HG03066 (cell line): ENCODE measurements at regions not wholly inside any gene's neighbourhood (a gene's known extent, or its start where the extent isn't known, plus 50 kb on each side); places are given as distances from the start of the nearest gene placed in this dataset.
"Not testable (repeated sequence)": the region's sequence is repeated elsewhere in the genome, so short reads cannot be mapped to it uniquely, and the experiment has no call there.

Experiments
- ATAC-seq: cut with Tn5 transposase; IDR thresholded peaks from one replicate; pipeline ENCODE4 v1.9.1; 2021; ENCODE audit warnings: low read depth; ENCODE audit not compliant: unreplicated experiment

DNA sequence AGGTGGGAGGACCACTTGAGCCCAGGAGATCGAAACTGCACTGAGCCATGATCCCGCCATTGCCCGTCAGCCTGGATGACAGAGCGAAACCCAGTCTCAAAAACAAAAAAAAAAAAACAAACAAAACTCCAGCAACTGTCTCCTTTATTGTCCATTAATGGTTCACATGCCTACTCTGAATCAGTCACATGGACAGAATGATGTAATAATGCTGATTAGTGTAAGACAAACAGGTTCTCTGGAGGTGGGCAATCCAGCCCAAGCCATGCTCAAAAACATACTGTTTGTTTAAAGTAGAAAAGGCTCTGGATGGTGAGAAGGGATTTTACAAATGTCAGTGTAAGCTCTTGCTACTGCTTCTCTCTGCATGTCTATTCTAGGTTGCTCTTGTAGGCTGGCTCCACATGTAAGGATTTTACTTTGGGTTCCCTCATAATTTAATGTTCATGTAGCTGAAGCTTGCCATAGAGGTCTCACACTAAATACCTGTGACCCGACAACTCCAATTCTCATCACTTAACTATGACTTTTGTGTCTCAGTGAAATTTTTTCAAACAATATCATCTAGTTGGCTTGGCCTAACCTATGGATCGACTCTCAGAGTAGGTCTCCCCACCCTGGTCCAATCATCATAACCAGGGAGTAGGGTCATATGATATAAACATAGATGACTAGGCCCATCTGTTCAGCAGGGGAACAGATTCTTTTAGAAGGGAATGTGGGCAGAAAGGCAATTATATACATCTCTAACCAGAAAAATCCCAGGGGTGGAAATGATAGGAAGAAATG is 83.9 kb upstream of the SLC39A10 start:
- no peak for ATAC-seq

DNA sequence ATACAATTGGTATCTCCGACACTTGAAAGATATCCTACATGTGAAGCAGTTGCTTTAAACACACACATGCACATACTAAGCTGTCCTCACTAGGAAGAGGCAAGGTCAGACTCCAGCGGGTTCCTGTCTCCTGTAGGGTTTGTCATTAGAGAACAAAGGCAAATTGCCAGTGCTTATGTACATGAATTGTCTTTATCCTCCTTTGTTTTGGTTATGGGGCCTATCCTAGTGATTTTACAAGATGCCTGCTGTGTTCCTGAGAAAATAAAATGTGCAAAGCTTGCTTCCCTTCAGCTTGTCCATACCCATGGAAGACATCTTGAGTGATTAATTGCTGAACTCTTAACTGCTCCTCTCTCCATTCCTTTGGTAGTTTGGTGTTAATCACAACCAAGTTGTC is 86.7 kb upstream of the SLC39A10 start:
- ATAC-seq = no peak

DNA sequence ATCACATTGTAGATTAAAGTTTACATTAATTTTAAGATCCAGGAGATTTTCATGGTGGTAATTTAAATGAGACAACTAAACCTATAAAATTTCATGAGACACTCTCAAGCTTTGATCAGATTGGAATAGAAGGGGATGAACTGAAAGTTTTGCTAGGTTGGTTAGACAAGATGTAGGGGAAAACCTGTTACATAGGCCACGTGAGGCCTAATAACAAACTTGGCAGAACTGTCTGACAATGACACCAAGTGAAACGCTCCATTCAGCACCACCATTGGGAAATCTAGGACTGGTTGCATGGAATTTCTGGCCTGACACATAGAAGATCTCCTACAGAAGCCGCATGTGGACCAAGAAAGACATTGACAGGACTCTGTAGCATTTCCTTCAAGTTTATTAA is 87.8 kb upstream of the SLC39A10 start:
- no peak for ATAC-seq

DNA sequence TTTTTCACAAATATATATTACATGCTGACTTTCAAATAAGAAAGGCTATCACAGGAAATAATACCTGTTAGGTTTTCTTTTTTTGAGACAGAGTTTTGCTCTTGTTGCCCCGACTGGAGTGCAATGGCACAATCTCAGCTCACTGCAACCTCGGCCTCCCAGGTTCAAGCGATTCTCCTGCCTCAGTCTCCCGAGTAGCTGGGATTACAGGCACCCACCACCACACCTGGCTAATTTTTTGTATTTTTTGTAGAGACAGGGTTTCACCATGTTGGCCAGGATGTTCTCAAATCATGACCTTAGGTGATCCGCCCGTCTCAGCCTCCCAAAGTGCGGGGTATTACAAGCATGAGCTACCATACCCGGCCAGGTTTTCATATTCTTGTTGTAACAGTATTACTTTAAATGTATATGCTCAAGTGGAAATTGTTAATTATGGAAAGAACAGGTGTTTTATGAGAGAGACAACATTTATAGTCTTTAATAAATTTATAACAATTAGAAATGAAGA is 92.3 kb upstream of the SLC39A10 start:
- not testable (repeated sequence) for ATAC-seq

DNA sequence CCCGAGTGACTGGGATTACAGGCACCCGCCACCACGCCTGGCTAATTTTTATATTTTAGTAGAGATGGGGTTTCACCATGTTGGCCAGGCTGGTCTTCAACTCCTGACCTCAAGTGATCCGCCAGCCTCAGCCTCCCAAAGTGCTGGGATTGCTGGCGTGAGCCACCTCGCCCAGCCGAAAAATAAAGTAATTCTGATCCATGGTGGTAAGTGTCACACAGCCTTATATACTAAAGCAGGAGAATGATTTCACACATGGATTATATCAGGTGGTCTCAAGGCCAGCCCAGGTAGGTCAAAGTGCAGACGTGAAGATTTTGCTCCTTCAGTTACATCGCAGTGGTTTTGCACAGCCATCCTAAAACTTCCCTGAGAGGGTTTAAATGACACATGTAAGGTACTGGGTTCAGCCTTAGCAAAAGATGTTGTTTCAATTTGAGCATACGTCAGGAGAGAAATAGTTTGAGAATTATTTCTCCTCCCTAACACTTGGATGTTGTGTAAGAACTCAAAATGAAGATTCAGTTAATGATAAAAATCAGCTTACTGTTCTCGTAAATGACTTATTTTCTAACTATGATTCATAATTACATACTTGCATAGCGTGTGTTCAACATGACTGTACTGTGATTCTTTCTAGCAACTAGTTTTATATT is 93.0 kb upstream of the SLC39A10 start:
- no peak for ATAC-seq

DNA sequence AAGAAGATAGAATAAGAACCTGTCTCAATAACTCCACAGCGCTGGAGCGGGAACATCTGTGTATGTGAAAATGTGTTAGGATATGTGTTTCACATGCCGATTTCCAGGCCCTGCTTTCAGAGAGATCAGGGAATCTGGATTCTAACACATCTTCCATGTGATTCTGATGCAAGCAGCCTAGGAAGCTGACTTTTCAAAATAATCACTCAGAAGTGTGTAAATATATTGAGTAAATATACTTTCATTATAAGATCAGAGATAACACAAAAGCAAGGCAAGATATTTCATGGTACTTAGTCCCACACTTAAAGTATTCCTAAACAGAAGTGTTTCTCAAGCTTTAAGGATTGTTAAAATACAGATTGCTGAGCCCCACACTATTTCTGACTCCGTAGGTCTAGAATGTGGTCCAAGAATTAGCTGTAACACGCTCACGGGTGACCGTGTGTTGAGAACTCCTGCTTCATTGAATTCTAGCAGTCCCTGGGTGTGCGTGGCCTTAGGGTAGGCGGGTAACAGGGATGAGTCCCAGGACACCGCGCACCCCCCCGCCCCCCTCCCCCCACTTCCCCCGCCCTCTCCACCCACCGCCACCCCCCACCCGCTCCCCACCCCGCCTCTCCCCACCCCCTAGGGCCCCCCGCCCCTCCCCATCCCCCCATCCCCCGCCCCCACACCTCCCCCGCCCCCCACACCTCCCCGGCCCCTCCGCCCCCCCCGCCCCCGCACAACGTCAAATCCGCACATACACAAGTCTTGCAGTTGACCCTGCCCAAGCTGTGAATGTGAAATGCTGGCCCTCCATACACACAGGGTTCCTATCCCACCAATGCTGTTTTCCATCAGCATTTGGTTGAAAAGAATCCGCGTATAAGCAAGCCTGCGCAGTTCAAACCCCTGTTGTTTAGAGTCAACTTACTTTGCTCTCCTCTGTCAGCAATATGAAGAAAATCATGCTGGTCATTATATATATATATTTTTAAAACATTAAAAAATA is 94.2 kb upstream of the SLC39A10 start:
- ATAC-seq = peak; percentile 5

DNA sequence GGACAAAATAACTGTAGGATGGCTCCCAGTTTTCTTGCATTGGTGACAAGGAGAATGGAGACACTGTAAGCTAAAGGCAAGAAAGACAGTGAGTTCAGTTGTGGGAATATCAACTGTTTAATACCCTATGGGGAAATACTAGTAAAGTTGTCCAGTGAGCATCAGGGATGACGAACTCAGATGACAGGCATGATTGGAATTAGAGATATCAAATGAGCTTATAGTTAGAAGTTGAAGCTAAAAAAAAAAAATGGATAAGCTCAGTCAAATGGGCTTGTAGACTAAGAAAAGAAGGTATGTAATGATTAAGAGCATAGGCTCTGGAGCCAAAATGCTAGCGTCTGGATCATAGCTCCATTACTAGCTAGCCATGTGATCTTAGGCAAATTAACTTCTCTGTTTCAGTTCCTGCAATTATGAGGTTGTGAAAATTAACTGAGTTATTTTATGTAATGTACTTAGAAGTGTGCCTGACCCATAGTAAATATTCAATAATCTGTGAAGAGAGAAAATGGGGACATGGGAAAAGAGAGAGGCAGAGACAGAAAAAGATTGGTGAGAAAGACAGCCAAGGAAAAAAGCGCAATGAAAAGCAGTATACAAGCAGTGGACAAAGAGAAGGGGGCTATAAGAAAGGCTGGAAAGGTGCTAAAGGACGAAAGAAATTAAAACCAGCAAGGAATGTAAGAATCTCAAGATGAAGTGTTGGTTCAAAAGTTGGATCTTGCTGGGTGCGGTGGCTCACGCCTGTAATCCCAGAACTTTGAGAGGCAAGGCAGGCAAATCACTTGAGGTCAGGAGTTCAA is 95.7 kb upstream of the SLC39A10 start:
- peak; percentile 41 for ATAC-seq

DNA sequence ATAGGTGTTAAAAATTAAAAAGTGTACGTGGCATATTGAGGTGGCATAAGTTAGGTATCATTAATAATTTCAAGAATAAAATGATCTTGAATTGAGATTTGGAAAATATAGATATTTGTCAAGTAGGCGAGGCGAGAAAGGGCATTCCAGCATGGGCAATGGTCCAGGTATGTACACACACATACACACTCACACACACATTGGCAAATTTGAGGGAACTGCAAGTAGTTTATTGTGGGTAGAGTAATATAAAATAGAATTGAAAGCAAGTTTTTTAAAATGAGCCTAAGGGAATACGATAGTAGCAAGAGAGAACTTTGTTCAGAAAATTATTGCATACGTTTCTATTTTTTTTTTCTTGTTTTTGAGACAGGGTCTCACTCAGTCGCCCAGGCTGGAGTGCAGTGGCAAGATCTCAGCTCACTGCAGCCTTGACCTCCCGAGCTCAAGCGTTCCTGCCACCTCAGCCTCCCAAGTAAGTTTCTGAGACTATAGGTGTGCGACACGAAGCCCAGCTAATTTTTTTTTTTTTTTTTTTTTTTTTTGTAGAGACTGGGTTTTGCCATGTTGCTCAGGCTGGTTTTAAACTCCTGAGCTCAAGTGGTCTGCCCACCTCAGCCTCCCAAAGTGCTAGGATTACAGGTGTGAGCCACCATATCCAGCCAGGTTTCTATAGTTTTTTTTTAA is 96.7 kb upstream of the SLC39A10 start:
- no peak for ATAC-seq

DNA sequence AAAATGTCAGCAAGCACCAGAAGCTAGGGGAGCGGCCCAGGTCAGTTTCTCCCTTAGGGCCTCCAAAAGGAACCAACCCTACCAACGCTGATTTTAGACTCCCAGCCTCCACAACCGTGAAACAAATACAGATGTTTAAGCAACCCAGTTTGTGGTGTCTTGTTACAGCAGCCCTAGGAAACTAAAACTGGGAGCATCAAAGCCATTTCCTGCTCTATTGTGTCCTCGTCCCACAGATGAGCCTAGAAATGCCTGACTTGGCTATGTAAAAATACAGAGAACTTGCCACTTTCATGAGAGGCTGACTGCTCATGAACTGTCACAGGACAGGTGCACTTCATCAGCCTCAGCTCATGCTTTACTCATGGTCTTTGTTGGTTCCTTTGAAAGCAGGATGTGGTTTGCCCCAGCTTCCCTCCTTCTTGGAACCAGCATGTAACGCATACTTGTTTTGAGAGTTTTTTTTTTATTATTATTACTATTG is 97.6 kb upstream of the SLC39A10 start:
- ATAC-seq = peak; percentile 80

DNA sequence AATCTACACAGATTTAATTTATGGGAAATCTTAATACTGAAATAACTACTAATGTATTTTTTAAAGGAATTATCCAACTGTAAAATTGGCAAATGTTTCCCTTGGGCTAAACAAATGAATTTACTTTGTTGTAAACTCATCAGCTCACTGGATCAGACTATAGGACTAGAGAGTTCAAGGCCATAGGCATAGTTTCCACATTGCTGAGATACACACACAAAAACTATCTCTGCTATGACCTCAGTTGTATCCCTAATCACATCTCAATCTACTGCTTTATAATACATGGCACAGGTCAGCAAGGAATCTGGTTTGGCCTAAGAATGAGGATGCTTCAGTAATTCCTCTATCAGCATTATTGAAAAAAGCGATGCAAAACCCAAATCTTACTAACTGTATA is 101.1 kb upstream of the SLC39A10 start:
- no peak for ATAC-seq

DNA sequence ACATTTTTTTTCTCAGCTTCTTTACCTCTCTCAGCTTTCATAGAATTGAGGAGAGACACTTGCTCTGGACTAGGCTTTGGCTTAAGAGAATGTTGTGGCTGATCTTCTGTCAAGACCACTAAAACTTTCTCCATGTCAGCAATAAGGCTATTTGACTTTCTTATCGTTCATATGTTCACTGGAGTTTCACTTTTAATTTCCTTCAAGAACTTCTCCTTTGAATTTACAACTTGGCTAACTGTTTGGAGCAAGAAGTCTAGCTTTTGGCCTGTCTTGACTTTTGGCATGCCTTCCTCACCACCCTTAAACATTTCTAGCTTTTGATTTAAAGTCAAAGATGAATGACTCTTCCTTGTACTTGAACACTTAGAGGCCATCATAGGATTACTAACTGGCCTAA is 104.4 kb upstream of the SLC39A10 start:
- no peak for ATAC-seq

DNA sequence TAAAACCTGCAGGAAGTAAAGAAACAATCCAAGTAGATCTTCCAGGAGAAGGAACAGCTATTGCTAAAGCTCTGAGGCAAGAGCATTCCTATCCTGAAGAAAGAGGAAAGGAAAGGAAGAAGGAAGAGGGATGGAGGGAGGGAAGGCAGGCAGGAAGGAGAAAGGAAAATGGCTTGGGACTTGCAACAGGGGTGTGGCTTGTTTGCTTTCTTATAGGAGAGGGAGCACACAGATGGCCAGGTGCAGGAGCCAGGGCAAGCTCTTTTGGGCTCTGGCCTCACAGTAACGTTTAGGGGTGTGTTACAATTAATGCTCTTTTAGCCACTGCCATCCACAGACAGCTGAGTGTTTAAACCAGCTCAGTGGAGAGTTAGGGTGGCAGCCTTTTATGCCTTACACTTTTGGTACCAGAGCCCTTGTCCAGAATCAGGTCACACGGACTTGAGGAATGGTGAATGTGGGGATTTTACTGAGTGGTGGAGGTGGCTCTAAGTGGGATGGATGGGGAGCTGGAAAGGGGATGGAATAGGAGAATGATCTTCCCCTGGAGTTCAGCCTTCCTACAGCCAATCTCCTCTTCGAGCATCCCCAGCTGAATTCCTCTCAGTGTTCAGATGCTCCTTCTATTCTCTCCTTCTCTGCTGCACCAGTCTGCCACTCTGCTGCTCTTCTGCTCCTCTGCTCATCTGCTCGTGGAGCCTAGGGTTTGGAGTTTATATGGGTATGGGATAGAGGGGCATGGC is 108.7 kb upstream of the SLC39A10 start:
- no peak for ATAC-seq

DNA sequence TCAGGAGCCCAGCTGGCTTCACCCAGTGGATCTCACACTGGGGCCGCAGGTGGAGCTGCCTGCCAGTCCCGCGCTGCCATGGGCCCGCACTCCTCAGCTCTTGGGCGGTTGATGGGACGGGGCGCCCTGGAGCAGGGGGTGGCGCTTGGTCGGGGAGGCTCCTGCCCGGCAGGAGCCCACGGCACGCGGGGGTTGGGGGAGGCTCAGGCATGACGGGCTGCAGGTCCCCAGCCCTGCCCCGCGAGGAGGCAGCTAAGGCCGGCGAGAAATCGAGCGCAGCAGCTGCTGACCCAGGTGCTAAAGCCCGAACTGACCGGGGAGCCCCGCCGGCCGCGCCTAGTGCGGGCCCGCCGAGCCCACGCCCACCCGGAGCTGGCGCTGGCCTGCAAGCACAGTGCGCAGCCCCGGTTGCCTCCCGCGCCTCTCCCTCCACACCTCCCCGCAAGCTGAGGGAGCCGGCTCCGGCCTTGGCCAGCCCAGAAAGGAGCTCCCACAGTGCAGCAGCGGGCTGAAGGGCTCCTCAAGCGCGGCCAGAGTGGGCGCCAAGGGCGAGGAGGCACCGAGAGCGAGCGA is 109.7 kb upstream of the SLC39A10 start:
- not testable (repeated sequence) for ATAC-seq

DNA sequence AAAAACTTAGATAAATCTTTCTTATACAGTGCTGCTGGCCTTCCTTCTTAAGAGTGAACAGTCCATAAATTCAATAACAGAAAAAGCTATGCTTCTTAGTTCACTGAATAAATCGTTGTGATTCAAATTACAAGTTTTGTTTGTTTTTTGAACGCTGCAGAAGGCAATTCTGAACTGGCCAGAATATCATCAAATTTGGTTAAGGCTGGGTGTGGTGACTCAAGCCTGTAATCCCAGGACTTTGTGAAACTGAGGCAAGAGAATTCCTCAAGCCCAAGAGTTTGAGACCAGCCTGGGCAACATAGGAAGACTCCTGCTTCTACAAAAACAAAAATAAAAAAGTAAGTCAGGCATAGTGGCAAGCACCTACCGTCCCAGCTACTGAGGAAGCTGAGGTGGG is 111.2 kb upstream of the SLC39A10 start:
- ATAC-seq = no peak

DNA sequence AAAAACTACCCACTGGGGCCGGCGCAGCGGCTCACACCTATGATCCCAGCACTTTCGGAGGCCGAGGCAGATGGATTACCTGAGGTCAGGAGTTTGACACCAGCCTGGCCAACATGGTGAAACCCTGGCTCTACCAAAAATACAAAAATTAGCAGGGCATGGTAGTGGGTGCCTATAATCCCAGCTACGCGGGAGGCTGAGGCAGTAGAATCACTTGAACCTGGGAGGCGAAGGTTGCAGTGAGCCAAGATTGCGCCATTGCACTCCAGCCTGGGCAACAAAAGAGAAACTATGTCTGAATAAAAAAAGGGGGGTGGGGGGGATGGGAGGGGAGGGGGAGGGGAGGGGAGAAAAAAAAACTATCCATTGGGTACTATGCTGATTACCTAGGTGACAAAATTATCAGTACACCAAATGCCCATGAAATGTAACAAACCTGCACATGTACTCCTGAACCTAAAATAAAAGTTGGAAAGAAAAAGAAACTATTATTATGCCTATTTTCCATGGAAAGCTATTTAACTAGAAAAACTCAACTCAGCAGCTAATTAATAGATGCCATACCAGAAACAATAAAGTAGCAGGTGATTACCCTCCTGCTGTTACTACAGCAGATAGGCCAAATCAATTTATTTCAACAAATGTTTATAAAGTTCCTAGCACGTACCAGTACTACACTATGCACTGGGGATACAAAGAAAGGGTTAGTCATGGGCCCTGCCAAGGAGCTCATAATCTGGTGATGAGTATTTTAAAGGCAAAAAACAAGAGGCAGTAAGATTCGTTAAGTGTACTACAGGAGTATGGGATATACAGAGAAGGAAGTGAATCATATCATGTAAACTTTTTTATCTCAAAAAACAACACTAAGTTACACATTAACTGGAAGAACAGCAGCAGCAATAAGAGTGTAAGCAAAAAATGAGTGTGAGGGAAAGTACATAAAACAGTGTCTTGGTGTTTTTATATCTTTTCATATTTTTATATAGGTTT is 112.8 kb upstream of the SLC39A10 start:
- ATAC-seq = peak; percentile 90

DNA sequence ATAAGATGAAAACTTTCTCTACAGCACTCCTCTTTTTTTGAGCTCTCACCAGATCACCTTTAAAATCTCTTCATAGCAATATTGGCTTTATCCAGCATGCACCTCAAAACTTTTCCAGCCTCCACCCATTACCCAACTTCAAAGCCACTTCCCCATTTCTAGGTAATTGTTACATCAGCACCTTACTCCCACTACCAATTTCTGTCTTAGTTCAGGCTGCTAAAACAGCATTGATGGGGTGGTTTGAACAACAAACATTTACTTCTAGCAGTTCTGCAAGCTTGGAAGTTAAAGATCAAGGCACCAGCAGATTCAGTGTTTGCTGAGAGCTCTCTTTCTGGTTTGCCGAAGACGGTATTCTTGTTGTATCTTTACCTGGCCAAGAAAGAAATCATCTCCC is 114.0 kb upstream of the SLC39A10 start:
- ATAC-seq = no peak

DNA sequence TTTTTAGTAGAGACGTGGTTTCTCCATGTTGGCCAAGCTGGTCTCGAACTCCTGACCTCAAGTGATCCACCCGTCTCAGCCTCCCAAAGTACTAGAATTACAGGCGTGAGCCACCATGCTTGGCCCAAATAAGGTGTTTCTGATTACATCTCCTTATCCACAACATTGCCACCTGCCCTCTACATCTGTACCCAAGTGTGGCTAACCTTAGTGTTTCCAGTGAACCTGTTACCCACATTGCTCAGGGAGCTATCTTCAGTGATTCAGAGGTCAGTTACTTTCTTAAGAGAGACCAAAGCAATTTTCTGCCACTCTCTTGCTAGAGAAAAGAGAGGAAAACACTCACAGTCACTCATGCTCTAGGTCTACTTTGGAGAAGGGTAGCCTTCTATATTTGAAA is 115.0 kb upstream of the SLC39A10 start:
- ATAC-seq = no peak
